ENCODE measurements at regions not wholly inside any gene's neighbourhood (a gene's known extent, or its start where the extent isn't known, plus 50 kb on each side); places are given as distances from the start of the nearest gene placed in this dataset.
"Not testable (repeated sequence)": the region's sequence is repeated elsewhere in the genome, so short reads cannot be mapped to it uniquely, and the experiment has no call there.

DNA sequence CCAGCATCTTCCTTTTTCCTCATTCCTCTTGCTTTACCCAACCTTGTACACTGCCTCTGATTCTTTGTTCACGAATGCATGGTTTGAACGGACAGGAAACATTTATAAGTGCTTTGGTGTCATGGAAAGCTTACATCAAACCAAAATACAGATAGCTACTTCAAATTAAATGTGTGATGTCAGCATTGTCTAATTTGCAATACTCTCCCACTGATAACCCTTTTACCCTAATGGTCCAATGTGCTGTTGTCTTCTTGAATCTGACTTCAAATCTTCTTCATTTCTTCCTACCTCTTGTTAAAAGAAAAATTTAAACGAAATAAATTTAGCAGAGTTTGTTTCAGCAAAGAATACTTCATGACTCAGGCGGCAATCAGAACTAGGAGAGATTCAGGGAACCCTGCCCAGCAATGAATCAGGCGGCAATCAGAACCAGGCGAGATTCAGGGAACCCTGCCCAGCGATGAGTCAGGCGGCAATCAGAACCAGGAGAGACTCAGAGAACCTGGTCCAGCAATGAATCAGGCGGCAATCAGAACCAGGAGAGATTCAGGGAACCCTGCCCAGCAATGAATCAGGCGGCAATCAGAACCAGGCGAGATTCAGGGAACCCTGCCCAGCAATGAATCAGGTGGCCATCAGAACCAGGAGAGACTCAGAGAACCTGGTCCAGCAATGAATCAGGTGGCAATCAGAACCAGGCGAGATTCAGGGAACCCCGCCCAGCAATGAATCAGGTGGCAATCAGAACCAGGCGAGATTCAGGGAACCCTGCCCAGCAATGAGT lies 1212.9 kb upstream of the TENM3 start:
- TF ChIP-seq, protein P1, sequence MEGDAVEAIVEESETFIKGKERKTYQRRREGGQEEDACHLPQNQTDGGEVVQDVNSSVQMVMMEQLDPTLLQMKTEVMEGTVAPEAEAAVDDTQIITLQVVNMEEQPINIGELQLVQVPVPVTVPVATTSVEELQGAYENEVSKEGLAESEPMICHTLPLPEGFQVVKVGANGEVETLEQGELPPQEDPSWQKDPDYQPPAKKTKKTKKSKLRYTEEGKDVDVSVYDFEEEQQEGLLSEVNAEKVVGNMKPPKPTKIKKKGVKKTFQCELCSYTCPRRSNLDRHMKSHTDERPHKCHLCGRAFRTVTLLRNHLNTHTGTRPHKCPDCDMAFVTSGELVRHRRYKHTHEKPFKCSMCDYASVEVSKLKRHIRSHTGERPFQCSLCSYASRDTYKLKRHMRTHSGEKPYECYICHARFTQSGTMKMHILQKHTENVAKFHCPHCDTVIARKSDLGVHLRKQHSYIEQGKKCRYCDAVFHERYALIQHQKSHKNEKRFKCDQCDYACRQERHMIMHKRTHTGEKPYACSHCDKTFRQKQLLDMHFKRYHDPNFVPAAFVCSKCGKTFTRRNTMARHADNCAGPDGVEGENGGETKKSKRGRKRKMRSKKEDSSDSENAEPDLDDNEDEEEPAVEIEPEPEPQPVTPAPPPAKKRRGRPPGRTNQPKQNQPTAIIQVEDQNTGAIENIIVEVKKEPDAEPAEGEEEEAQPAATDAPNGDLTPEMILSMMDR (IDR thresholded peaks at IDR 0.05): not testable (repeated sequence)
- TF ChIP-seq POLR2A (IDR thresholded peaks at IDR 0.05): not testable (repeated sequence)
